ENCODE measurements at regions not wholly inside any gene's neighbourhood (a gene's known extent, or its start where the extent isn't known, plus 50 kb on each side); places are given as distances from the start of the nearest gene placed in this dataset.

DNA sequence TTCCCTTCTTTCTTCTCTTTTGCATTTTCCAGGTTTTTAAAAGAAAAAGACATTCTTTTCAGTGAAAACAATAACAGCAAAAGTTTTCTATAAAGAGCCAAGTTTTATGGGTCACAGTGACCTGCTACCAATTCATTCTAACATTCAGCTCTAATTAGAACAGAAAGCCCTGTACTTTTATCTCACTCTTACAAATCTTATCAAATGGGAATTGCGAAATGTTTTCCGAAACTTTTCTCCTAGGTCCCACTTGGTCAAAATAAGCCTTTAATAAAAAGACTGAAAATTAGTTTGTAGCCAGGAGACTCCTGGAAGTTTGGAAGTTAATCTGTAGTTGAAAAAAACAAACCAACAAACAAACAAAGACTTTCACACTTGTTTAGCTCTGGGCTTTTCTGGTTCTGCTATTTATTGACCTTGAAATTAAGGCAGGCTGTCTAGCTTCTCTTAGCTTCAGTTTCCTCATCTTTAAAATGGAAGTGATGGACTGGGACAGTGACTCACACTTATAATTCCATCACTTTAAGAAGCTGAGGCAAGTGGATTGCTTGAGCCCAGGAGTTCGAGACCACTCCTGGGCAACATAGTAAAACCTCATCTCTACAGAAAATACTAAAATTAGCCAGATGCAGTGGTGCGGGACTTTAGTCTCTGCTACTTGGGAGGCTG, 613.5 kb upstream of the CDH4 start:
- no peak overlapping the region for H3K4me3 ChIP-seq
- intact Hi-C loops (cut with DNase I; ENCODE audit: low total_unique reads) = no loop called here
- H3K27ac ChIP-seq = no peak overlapping the region
- TF ChIP-seq, protein P1, sequence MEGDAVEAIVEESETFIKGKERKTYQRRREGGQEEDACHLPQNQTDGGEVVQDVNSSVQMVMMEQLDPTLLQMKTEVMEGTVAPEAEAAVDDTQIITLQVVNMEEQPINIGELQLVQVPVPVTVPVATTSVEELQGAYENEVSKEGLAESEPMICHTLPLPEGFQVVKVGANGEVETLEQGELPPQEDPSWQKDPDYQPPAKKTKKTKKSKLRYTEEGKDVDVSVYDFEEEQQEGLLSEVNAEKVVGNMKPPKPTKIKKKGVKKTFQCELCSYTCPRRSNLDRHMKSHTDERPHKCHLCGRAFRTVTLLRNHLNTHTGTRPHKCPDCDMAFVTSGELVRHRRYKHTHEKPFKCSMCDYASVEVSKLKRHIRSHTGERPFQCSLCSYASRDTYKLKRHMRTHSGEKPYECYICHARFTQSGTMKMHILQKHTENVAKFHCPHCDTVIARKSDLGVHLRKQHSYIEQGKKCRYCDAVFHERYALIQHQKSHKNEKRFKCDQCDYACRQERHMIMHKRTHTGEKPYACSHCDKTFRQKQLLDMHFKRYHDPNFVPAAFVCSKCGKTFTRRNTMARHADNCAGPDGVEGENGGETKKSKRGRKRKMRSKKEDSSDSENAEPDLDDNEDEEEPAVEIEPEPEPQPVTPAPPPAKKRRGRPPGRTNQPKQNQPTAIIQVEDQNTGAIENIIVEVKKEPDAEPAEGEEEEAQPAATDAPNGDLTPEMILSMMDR (IDR thresholded peaks at IDR 0.05) = no peak
- no peak for TF ChIP-seq POLR2A (IDR thresholded peaks at IDR 0.05)
- no peaks in the 10 kb centered on the region for H3K4me1 ChIP-seq
- H3K9me3 ChIP-seq = no peaks in the 10 kb centered on the region
- H3K36me3 ChIP-seq = no peaks in the 10 kb centered on the region
- no peak for DNase-seq
- H3K27me3 ChIP-seq = no peaks in the 10 kb centered on the region

DNA sequence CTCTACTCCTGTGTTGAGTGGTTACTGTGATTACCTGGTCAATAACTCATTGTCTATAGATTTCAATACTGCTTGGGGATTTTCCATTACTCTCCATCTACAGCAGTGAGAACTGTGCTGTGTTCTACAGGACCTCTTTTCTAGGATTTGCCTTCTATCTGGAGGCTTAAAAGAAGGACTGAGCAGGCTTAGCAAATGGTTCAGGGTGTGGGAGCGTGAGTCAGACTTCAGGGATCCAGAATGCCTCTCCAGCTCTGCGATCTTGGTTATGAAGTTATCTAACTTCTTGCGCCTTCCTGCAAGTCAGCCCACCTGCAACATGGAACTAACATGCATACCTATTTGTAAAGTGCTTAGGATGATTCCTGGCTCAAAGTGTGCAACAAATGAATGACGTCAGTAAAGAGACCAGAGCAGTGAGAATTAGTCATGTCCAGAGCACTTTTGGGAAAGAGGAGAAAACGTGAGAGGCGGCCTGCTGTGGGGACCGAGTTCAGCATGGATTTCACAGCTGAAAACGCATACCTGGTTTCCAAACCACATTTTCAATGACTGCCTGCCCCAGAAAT, 610.1 kb upstream of the CDH4 start:
- no peak for TF ChIP-seq POLR2A (IDR thresholded peaks at IDR 0.05)
- TF ChIP-seq, protein P1 (IDR thresholded peaks at IDR 0.05) = no peak
- no peak for DNase-seq
- H3K4me1 ChIP-seq = no peaks in the 10 kb centered on the region
- H3K36me3 ChIP-seq = no peaks in the 10 kb centered on the region
- intact Hi-C loops (cut with DNase I; ENCODE audit: low total_unique reads) = no loop called here
- H3K27me3 ChIP-seq = no peaks in the 10 kb centered on the region
- H3K27ac ChIP-seq = no peak overlapping the region
- H3K9me3 ChIP-seq = no peaks in the 10 kb centered on the region
- H3K4me3 ChIP-seq = no peak overlapping the region

DNA sequence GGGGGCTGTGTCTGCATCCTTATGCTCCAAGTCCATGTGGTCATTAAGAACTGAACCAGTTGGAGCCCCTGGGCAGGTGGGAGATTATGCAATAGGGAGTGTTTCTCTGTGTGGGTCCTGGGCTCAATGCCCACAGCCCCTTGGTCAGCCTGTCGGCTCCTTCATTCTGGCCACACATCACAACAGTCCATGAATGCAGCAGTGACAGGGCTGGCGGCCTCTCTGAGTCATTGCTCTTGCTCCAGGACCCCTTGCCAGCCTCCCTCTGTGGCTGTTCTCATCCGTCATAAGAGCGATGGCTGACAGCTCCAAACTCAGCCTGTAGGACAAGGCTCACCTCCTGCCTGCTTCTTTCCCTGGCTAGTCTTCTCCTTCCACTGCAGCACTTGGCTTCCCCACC, 609.5 kb upstream of the CDH4 start:
- no peak for TF ChIP-seq POLR2A (IDR thresholded peaks at IDR 0.05)
- Histone ChIP-seq H3K27me3 (no peaks in the 10 kb centered on the region), H3K4me3 (no peak overlapping the region), H3K36me3 (no peaks in the 10 kb centered on the region), H3K27ac (no peak overlapping the region), H3K4me1 (no peaks in the 10 kb centered on the region), H3K9me3 (no peaks in the 10 kb centered on the region)
- no peak for DNase-seq
- intact Hi-C loops (cut with DNase I; ENCODE audit: low total_unique reads) = no loop called here

DNA sequence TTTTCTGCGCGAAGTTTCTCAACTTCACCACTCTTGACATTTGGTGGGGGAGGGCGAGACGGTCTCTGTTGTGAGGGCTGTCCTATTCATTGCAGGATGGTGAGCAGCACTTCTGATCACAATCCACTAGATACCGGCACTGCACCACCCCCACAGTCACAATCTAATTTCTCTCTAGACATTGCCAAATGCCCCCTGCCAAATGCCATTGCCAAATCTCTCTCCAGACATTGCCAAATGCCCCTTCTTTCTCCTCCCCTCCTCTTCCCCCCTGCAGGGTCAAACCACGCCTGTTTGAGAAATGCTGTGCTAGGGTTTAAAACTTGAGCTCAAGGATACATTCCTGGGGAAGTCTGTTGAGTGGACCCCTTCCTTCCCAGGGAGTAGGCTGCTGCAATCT, 603.5 kb upstream of the CDH4 start:
- intact Hi-C loops (cut with DNase I; ENCODE audit: low total_unique reads) = no loop called here
- DNase-seq = no peak
- no peak overlapping the region for H3K4me3 ChIP-seq
- no peak overlapping the region for H3K27ac ChIP-seq
- TF ChIP-seq POLR2A (IDR thresholded peaks at IDR 0.05) = no peak
- TF ChIP-seq, protein P1 (IDR thresholded peaks at IDR 0.05) = no peak
- no peaks in the 10 kb centered on the region for H3K36me3 ChIP-seq
- H3K27me3 ChIP-seq = no peaks in the 10 kb centered on the region
- no peaks in the 10 kb centered on the region for H3K4me1 ChIP-seq
- no peaks in the 10 kb centered on the region for H3K9me3 ChIP-seq

DNA sequence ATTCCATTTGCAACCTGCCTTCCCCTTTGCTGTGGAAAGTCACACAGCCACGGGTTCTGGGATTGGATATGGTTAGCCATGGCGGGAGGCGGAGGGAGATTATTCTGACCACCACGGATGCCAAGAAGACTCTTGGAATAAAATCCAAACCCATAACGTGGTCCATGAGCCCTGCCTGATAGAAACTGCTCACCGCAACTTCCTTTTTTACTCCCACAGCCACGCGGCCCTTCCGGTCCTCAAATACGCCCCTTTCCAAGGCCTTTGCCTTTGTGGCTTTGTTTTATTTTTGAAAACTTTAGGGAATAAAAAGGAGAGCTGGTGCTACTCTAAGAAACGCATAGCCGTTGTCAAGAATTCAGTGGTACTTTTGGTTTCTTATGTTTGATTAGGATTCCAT, 602.5 kb upstream of the CDH4 start:
- Histone ChIP-seq H3K4me3 (no peak overlapping the region), H3K27ac (no peak overlapping the region), H3K27me3 (no peaks in the 10 kb centered on the region), H3K4me1 (no peaks in the 10 kb centered on the region), H3K36me3 (no peaks in the 10 kb centered on the region), H3K9me3 (no peaks in the 10 kb centered on the region)
- intact Hi-C loops (cut with DNase I; ENCODE audit: low total_unique reads) = no loop called here
- DNase-seq = no peak
- TF ChIP-seq, protein P1 (IDR thresholded peaks at IDR 0.05) = no peak
- no peak for TF ChIP-seq POLR2A (IDR thresholded peaks at IDR 0.05)

All from uterus (tissue), 3 donors.